ENCODE measurements at regions not wholly inside any gene's neighbourhood (a gene's known extent, or its start where the extent isn't known, plus 50 kb on each side); places are given as distances from the start of the nearest gene placed in this dataset.
"Not testable (repeated sequence)": the region's sequence is repeated elsewhere in the genome, so short reads cannot be mapped to it uniquely, and the experiment has no call there.

DNA sequence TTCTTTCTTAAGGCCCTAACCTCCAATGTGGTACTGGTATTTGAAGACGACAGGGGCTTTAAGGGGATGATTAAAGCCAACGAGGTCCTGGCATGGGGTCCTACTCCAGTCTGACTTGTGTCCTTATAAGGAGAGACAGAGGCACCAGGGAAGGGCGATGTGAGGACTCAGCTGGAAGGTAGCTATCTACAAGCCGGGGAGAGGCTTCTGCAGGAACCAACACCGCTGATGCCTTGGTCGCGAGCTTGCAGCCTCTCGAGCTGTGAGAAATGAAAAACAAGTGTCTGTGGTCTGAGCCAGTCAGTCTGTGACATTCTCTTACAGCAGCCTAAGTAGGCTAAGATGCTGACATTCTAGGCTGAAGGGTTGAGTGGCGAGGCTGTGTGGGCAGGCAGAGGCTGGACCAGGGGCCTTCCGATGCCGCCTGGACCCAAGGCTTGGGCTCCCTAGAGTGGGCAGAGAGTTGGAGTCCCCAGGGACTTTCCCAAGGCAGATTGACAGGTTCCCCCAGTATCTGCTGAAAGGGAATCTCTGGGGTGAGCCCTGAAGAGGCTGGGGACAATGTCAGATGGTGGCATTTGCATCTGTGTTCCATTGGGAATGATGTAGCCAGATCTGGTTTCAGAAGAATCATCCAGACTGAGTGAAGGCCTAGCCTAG, 322.9 kb upstream of the HS6ST1 start:
- DNase-seq = peak; percentile 23

DNA sequence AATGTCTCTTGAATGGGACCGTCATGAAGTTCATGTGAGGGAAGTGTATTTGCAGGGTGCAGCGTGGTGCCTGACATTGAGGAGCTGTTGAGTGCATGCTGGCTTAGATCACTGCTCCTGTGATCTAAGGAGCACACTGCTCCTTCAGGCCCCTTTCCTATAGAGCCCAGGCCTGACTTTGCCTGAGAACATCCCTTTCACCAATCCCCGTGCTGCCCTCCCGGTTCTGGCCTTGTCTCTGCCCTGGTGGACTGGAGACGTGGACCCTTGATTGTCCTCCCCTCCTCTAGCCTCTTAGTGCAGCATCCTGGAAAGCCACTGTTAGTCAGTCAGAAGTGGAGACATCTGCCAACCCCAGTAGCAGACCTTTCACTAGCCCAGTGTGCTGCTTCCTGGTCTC, 323.6 kb upstream of the HS6ST1 start:
- peak; percentile 36 for DNase-seq

- DNase-seq = peak; percentile 20
Measured at GRCh38 chr2:128642821-128643220, 324.2 kb upstream of the HS6ST1 start.

DNA sequence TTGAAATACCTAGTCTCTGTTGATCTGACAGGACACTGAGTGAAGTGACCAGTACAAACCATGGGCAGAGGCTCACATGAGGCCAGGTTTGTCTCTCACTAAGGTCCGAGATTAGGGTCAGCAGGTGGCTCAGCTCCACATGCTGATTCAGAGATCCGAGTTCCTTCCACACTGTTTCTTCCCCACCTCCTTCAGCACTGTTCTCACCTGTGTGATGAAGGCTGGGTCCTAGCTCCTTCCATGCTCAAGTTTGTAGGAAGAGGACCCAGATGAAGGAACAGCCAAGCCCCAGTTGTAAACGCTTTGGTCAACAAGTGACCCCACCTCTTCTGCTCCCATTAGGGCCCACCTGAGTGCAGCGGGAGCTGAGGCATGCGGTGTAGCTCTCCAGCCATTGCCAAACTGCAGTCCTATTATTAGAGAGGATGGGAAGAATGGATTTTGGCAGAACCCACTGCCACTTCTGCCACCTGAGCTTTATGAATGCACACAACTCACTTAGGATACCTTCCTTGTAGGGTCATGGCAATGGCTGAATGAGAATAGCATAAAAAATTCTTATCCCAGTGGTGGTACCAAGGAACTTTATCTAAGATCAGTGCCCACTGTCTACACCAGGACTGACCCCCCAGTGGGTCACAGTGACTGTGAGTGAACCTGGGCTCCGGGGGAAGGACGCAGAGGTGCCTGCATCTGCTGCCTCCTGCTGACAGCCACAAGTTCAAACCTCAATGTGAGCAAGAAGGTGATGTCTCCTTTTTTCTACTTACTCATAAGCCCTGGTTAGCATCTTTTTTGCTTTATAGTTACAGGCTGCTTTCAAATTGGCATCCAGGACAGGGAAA, 324.8 kb upstream of the HS6ST1 start:
- DNase-seq = peak; percentile 13

- DNase-seq = peak; percentile 20
Measured at GRCh38 chr2:128644156-128644555, 325.5 kb upstream of the HS6ST1 start.

- DNase-seq = peak; percentile 7
Measured at GRCh38 chr2:128644718-128645256, 326.1 kb upstream of the HS6ST1 start.

GRCh38 chr2:128645631-128646030, 327.0 kb upstream of the HS6ST1 start:
- no peak for DNase-seq

DNA sequence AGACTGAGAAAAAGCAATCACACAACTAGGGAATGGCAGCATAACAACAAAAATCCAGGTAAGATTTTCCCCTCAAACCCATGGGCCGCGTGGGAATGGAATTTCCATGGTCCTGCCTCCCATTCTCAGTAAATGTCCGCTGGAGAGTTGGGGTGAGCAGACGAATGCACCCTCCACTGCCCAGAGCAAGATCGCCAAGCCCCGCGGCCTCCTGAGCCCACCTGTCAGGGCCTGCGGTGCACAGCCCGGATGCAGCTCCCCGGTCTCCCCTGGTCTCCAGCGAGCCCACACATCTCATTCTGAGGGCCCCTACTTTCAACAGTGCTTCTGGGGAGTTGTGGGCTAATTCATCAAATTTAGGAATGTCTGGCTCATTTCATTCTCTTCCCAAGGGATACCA, 327.4 kb upstream of the HS6ST1 start:
- DNase-seq = no peak

- DNase-seq = no peak
Measured at GRCh38 chr2:128646691-128647090, 328.0 kb upstream of the HS6ST1 start.

DNA sequence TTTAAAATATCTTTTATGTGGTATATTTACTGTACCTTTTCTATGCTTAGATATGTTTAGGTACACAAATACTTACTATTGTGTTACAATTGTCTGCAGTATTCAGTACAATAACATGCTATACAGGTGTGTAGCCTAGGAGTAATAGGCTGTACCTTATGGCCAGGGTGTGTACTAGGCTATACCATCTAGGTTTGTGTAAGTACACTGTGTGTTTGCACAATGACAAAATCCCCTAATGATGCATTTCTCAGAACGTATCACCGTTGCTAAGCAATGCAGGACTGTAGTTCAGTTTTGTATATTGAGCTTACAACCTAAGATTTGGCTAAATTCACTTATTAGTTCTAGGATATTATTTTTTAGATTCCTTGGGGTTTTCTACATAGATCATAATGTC, 332.3 kb upstream of the HS6ST1 start:
- DNase-seq = no peak

- DNase-seq = no peak
Measured at GRCh38 chr2:128654408-128654807, 335.7 kb upstream of the HS6ST1 start.

DNA sequence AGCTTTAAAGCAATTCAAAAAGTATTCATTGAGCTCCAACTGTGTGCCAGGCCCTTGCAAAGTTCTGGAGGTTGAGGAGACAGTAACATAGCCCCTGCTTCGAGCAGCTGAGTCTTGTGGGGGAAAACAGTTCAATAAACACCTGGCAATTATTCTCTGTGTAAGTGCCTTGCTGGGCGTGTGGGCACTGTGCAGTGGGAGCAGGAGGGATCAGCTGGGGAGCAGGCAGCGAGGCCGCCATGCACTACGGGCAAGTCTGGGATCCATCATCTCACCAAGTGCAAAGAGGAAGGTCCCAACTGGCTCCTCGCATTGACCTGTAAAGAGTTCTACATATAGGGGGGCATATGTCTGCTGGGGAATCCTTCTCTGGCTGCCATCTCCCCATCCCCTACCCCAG, 342.2 kb upstream of the HS6ST1 start:
- DNase-seq = peak; percentile 22

DNA sequence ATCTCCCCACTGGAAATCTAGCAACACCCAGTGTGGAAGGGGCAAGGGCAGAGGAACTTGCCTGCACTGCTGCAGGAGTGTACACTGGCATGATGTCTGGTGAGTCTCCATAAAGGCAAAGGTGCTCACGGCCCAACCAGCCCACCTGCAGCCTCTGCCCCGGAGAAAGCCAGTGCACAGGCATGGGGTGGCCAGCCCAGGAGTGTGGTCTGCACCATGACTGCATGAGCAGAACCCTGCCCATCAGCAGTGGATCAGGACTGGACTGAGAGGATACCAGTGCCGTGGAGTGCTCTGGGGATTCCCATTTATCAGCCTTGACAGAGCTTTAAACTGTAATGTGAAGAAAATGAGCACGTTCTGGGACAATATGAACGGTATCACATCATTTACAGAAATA, 342.6 kb upstream of the HS6ST1 start:
- DNase-seq = peak; percentile 22

DNA sequence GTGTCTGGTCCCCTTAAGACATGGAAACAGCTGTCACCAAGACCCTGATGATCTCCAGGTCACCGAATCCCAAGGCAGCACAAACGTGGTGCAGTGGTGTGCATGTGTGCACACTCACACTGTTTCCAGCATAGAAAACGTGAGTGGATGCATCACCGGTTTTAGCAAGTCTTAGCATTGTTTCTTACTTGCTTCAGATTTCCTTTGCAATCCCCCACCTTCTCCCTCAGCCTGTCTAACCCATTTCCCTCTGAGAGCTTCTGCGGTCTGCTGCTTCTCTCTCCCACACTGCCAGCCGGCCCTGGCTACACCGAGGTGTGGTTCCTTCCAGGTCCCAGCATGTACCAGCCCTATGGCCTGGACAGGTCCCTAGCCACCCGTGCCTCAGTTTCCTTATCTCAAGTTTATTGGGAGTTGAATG, 343.4 kb upstream of the HS6ST1 start:
- no peak for DNase-seq

DNA sequence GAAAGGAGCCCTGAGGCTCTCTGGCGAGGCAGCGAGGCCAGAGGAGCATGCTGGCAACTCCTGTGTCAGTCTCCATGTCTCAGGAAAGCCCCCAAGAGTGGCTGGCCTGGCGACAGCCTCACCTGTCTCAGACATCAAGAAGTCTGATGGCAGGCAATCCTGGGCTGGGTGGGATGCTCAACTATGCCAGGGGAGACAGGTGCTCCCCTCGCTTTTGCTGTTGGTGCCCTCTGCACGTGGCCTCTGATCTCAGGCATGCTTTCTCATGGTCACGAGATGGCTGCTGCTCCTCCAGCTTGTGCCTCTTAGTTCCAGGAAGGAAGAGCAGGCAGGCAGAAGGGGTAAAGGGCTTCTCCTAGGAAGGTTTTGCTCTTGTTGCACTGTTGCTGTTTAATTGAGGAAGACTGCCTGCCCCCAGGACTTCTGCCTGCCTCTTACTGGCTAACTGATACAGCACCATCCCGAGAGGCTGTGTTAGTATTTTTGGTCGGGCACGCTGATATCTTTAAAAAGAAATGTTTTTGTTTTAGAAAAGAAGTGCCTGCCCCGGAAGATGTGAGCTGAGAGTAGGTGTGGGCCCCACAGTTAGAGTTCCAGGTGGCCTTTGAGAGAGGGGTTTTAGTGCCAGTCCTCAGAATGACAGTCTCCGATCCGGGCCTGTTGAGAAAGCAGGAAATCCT, 344.8 kb upstream of the HS6ST1 start:
- DNase-seq = no peak

DNA sequence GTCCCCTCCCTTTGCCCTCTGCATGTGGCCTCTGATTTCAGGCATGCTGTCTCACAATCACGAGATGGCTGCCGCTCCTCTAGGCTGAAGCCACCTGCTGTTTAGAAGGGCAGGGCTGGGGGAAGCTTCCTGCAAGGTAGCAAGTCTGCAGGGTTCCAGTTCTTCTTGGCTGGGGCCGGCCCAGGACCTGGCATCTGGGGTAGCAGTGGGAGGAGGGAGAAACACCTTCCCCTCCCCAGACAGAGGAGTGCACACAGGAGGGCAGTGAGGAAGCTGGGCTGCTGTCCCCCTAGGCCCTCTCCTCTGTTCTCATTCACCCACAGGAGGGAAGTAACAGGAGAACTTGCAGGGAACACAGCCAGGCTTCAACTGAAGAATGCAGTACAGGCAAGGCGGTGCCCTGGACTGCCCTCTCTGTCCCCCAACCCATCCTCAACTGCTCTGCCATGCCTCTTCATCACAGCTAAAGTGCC, 345.9 kb upstream of the HS6ST1 start:
- DNase-seq = no peak

DNA sequence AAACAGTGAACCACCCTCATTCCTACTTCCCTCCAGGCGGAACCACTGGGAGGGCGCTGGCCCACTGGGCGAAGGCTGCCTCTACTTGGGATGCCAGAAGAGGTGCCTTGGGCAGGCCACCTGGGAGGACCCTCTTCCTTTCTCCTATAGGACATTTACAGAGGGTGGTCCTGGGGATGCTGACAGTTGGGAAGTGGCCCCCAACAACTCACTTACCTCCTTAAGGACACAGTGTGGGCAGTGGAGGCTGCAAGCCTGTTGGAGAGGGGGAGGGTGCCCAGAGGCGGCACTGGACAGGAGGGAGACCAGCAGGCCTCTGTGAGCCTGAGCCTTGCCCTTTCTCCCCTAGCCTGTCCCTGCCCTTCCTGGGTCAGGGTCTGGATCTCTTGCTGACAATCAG, 346.4 kb upstream of the HS6ST1 start:
- no peak for DNase-seq

GRCh38 chr2:128666596-128666995, 347.9 kb upstream of the HS6ST1 start:
- no peak for DNase-seq

DNA sequence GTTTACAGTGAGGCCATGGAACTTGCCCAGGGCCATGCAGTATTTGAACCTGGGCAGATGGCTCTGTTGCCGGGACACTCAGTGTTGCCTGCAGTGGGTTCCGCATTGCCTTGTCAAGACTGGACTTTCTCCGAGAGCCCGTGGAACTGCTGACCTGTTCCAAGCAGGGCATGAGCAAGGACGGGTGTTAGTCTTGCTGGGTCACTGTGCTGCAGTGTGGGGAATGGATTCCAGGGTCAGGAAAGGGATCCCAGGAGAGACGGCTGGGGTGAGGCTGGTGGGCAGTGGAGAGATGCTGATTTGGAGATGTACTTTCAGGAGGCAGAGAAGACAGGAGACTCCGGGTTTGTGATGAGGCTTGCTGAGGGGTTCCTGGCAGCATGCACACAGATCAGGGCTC, 348.7 kb upstream of the HS6ST1 start:
- no peak for DNase-seq

- no peak for DNase-seq
Measured at GRCh38 chr2:128668946-128669345, 350.3 kb upstream of the HS6ST1 start.

- DNase-seq = no peak
Measured at GRCh38 chr2:128670066-128670465, 351.4 kb upstream of the HS6ST1 start.

- not testable (repeated sequence) for DNase-seq
Measured at GRCh38 chr2:128671981-128672757, 353.5 kb upstream of the HS6ST1 start.

DNA sequence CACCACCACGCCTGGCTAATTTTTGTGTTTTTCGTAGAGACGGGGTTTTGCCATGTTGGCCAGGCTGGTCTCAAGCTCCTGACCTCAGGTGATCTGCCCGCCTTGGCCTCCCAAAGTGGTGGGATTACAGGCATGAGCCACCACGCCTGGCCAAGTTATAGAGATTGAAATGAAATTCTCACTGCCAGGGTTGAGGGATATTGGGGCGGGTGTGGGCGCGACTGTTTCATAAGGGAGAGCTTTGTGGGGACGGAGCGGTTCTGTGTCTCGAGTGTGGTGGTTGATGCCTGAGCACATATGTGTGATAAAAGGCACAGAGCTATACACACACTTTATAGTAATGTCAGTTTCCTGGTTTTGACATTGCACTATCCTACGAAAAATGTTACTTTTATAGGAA, 361.0 kb upstream of the HS6ST1 start:
- DNase-seq = not testable (repeated sequence)

Data from activated CD8-positive, alpha-beta memory T cell treated with anti-CD3 and anti-CD28 coated beads, Interleukin-2, amount 50 U/mL, for 48 hours (primary cell).